ENCODE measurements at regions not wholly inside any gene's neighbourhood (a gene's known extent, or its start where the extent isn't known, plus 50 kb on each side); places are given as distances from the start of the nearest gene placed in this dataset.
"Not testable (repeated sequence)": the region's sequence is repeated elsewhere in the genome, so short reads cannot be mapped to it uniquely, and the experiment has no call there.

DNA sequence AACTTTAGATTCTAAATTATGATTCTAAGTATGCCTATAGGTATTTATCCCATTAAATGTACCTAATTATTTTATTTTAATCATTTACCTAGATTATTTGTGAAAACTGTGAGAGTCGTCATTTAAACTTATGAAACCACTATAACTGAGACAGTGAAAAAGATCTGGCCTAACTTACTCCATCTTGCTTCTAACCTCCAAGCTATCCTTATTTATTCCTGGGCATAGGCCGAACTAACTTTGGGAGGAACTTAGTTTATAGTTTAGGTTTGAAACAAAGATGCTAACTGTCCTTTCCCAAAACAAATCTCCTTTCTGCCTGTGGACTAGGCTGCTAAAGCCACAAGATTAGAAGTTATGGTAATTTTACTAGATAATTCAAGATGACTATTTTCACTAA is 79.7 kb upstream of the PPP2R5C start:
- TF ChIP-seq, protein P1, sequence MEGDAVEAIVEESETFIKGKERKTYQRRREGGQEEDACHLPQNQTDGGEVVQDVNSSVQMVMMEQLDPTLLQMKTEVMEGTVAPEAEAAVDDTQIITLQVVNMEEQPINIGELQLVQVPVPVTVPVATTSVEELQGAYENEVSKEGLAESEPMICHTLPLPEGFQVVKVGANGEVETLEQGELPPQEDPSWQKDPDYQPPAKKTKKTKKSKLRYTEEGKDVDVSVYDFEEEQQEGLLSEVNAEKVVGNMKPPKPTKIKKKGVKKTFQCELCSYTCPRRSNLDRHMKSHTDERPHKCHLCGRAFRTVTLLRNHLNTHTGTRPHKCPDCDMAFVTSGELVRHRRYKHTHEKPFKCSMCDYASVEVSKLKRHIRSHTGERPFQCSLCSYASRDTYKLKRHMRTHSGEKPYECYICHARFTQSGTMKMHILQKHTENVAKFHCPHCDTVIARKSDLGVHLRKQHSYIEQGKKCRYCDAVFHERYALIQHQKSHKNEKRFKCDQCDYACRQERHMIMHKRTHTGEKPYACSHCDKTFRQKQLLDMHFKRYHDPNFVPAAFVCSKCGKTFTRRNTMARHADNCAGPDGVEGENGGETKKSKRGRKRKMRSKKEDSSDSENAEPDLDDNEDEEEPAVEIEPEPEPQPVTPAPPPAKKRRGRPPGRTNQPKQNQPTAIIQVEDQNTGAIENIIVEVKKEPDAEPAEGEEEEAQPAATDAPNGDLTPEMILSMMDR (IDR thresholded peaks at IDR 0.05; ENCODE audit: borderline replicate concordance, control extremely low read depth, extremely low read depth, insufficient read depth, missing control alignments): no peak
- in situ Hi-C loops (cut with MboI; ENCODE audit: low sequenced_read_pairs, unreplicated experiment): no loop called here
- no peak for DNase-seq (ENCODE audit: low spot score)

DNA sequence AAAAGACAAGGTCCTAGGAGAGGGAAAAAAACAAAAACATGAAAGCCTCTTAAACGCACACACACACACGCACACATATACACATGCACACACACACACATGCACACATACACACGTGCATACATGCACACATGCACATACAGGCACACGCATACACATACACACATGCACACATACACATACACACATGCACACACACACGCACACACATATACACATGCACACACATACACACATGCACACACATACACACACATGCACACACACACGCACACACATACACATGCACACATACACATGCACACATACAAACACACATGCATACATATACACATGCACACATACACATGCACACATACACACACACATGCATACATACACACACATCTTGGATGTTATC is 78.1 kb upstream of the PPP2R5C start:
- TF ChIP-seq, protein P1 (IDR thresholded peaks at IDR 0.05; ENCODE audit: borderline replicate concordance, control extremely low read depth, extremely low read depth, insufficient read depth, missing control alignments): no peak
- in situ Hi-C loops (cut with MboI; ENCODE audit: low sequenced_read_pairs, unreplicated experiment): no loop called here
- no peak for DNase-seq (ENCODE audit: low spot score)

DNA sequence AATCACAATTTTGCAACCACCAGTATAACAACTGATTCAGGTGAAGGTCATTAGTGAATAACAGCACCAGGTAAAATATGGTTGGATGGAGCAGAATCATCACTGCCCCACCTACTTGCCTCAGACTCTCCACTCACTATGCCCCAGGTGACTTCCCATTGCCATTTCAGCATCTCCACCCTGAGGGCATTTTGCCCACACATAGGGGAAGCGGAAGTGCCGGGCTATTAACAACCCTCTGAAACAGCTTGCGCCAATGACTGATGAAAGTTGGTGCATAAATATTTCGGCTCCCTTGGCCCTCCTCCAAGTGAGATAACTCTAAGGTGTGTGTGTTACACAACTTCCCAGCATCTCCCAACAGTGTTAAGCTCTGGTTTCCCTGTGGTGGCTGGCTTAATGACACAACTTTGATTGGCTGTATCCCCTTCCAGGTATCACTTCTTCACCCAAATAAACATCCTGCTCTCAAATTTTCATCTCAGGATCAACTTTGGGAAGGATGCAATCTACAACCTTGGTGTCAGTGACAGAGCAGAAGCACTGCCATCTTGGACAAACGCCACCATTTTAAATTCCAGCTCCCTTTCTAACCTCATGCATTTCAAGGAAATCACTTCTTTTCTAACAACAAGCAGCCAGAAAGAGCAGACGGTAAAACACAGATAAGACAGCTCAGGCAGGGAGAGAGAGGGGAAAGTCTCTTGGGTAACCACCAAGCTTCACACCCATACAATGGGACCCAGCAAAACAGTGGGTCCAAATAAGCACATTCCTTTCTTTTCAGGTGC is 73.6 kb upstream of the PPP2R5C start:
- TF ChIP-seq, protein P1 (IDR thresholded peaks at IDR 0.05; ENCODE audit: borderline replicate concordance, control extremely low read depth, extremely low read depth, insufficient read depth, missing control alignments): no peak
- no peak for DNase-seq (ENCODE audit: low spot score)
- in situ Hi-C loops (cut with MboI; ENCODE audit: low sequenced_read_pairs, unreplicated experiment): no loop called here

DNA sequence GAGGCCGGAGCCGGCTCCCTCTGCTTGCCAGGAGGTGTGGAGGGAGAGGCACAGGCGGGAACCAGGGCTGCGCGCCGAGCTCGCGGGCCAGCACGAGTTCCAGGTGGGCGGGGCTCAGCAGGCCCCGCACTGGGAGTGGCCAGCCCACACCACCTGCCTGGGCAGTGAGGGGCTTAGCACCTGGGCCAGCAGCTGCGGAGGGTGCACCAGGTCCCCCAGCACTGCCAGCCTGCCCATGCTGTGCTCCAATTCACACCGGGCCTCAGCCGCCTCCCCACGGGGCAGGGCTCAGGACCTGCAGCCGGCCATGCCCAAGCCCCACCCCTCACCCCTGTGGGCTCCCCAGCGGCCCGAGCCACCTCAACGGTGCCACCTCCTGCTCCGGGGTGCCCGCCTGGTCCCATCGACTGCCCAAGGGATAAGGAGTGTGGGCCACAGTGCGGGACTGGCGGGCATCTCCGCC is 72.4 kb upstream of the PPP2R5C start:
- in situ Hi-C loops (cut with MboI; ENCODE audit: low sequenced_read_pairs, unreplicated experiment): no loop called here
- TF ChIP-seq, protein P1 (IDR thresholded peaks at IDR 0.05; ENCODE audit: borderline replicate concordance, control extremely low read depth, extremely low read depth, insufficient read depth, missing control alignments): no peak

DNA sequence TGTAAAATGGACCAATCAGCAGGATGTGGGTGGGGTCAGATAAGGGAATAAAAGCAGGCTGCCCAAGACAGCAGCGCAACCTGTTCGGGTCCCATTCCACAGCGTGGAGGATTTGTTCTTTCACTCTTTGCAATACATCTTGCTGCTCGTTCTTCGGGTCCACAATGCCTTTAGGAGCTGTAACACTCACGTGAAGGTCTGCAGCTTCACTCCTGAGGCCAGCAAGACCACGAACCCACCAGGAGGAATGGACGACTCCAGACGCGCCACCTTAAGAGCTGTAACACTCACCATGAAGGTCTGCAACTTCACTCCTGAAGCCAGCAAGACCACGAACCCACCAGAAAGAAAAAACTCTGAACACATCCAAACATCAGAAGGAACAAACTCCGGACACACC is 71.5 kb upstream of the PPP2R5C start:
- DNase-seq (ENCODE audit: low spot score); in situ Hi-C loops (cut with MboI; ENCODE audit: low sequenced_read_pairs, unreplicated experiment): not testable (repeated sequence)

More for the DNA sequence above, 72.4 kb upstream of the PPP2R5C start:
- no peak for DNase-seq (ENCODE audit: low spot score)

DNA sequence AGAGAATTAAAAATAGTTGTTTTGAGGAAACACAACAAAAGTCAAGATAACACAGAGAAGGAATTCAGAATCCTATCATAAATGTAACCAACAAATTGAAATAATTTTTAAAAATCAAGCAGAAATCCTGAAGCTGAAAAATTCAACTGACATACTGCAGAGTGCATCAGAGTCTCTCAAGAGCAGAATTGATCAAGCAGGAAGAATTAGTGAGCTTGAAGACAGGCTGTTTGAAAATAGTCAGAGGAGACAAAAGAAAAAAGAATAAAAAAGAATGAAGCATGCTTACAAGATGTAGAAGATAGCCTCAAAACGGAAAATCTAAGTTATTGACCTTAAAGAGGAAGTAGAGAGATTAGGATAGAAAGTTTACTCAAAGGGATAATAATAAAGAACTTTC is 65.8 kb upstream of the PPP2R5C start:
- in situ Hi-C loops (cut with MboI; ENCODE audit: low sequenced_read_pairs, unreplicated experiment): no loop called here
- DNase-seq (ENCODE audit: low spot score): no peak

DNA sequence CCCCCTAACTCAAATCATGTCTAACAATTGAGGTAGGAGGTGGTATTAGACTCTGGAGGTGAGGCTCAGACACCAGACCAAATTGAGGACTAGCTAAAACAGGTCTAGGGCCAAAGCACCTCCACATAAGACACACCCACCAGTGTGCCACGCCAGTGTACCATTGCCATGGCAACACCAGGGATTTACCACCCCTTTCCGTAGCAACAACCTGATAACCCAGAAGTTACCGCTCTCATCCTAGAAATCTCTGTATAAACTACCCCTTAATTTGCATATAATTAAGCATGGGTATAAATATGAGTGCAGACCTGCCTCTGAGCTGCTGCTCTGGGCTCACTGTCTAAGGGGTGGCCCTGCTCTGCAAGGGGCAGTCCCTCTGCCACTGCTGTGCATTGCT is 57.4 kb upstream of the PPP2R5C start:
- in situ Hi-C loops (cut with MboI; ENCODE audit: low sequenced_read_pairs, unreplicated experiment): no loop called here
- no peak for DNase-seq (ENCODE audit: low spot score)

More for the DNA sequence above, 65.8 kb upstream of the PPP2R5C start:
- TF ChIP-seq, protein P1 (IDR thresholded peaks at IDR 0.05; ENCODE audit: borderline replicate concordance, control extremely low read depth, extremely low read depth, insufficient read depth, missing control alignments): no peak

More for the DNA sequence above, 57.4 kb upstream of the PPP2R5C start:
- TF ChIP-seq, protein P1 (IDR thresholded peaks at IDR 0.05; ENCODE audit: borderline replicate concordance, control extremely low read depth, extremely low read depth, insufficient read depth, missing control alignments): no peak

Measured in GM13976 (cell line).